SK-N-MC (cell line): ENCODE measurements at regions not wholly inside any gene's neighbourhood (a gene's known extent, or its start where the extent isn't known, plus 50 kb on each side); places are given as distances from the start of the nearest gene placed in this dataset.

Experiments
- EZH2 ChIP-seq: fragments of 200-600 bp; sonication (generic); IDR thresholded peaks from one replicate; pipeline ENCODE4 v1.6.1; 2017; ENCODE audit warnings: antibody characterized with exemption
- FOXP2 ChIP-seq: optimal IDR thresholded peaks from 2 replicates; pipeline ENCODE3; 2011; ENCODE audit warnings: mild to moderate bottlenecking, moderate library complexity; ENCODE audit not compliant: insufficient read depth; ENCODE audit errors: extremely low read length, control extremely low read depth

DNA sequence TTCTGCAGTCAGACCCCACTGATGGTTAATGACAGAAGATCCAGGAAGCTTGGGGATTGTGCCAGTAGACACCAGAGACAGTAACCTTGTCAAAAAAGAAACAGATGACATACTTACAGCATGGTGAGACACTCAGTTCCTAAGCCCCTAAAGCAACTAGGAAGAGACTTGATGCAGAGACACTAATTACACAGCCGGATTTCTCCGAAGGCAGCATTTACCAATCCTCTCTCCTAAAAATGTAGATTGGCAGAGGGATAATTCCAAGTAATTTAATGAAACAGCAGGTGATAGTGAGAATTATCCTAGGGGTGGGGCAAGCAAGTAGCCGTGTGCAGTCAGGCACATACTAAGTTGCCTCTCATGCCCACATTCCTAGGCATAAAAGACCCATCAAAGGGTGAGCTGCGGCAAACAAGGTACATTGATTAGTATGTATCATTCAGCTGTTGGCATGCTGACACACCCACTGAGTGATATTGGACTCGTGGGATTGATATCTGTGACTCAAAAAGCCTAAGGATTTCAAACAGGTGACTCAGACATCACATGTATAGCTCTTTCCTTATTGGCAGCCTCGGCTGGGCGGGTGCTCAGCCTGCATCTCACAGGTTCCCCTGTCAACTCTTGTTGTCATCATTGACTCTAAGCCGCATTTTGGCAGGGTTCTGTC, 296.7 kb upstream of the ATP5MC3 start:
- no peak for TF ChIP-seq EZH2
- no peak for TF ChIP-seq FOXP2
